Suppressor macrophage treated with lipopolysaccharide for 1 hour (primary cell): ENCODE measurements at regions not wholly inside any gene's neighbourhood (a gene's known extent, or its start where the extent isn't known, plus 50 kb on each side); places are given as distances from the start of the nearest gene placed in this dataset.
"Not testable (repeated sequence)": the region's sequence is repeated elsewhere in the genome, so short reads cannot be mapped to it uniquely, and the experiment has no call there.

Experiments
- DNase-seq, 3 donors: peaks; one replicate each; pipeline ENCODE4 v3.0.0-alpha.2; 2020 to 2022

DNA sequence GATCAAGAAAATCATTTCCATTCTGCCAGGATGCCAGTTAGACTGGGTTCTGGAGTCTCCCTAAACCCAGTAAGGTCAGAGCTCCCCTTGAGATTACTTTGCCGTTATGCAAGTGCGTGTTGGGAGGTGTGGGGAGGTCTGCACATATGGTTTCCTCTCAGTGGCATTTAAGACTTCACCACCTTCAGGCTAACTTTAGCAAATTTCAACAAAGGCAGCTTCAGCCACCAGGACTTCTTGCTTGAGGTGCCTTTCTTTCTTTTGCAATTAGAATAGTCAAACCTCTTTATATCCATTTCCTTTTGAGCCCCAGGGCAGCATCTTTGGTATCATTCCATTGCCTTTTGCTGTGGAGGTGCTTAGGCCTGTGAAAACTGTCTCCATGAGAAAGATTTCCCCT, 117.2 kb upstream of the CCND2 start:
- DNase-seq: no peak

DNA sequence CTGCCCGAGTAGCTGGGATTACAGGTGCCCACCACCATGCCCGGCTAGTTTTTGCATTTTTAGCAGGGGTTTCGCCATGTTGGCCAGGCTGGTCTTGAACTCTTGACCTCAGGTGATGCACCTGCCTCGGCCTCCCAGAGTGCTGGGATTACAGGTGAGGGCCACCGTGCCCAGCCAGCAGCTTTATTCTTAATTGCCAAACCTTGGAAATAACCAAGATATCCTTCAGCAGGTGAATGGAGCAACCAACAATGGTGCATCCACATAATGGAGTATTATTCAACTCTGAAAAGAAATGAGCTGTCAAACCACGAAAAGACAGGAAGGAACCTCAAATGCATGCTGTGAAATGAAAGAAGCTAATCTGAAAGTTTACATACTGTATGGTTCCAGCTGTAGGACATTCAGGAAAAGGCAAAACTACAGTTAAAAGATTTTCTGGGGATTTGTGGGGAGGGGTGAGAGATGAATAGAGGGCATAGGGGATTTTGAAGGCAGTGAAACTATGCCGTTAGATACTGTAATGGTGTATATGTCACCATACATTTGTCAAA, 118.8 kb upstream of the CCND2 start:
- DNase-seq: no peak

DNA sequence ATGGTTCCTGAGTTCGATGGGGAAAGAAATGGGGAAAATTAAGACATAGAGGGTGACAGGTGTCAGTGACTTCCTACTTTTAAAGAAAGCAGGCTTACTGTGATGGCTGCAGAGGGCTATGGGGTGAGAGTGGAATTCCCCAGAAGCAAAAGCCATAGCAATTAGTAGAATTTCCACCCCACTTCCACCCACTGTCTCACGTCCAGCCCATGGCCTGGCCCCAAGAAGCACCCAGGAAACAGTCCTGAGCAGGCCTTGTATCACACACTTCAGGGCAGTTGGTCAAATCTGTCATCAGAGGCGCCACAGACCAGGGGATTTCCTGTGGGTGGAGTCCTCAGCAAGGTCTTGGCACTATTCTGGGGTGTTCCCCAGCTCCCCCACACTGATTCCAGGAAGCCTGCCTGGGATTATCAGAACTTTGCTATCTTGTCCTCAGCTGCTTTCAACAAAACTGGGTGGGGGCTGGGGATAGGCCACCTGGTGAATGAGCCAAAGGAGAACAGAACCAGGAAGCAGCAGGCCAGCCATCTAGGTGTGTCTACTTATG, 120.1 kb upstream of the CCND2 start:
- peak; percentile 93 to 96 (median 94) for DNase-seq

DNA sequence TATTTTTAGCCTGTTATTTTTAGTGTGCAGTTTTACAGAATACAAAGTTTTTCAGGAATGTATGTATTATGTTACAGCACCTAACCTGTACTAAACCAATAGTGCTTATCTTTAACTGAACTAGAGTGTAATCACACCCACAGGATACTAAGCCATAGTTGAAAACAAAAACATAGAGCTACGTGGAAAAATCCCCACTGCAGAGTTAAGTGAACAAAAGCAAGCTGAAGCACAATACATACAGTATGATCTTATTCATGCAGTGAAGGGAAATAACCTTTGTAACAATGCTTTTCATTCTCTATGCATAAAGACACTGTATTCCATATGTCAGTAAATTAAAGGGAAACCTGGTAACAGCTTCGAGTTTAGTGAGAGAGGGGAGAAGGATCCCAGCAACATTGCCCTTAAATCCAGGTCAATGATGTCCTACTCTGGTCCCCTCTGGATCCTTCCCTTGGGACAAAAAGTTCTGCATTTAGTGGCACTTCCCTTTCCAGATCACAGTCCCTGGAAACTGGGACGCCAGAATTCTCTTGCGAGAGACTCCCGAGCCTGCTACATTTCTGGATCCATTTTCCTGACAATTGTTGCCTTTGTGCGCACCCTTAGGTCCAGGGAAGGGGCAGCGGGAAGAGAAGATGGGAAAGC, 121.3 kb upstream of the CCND2 start:
- no peak for DNase-seq

DNA sequence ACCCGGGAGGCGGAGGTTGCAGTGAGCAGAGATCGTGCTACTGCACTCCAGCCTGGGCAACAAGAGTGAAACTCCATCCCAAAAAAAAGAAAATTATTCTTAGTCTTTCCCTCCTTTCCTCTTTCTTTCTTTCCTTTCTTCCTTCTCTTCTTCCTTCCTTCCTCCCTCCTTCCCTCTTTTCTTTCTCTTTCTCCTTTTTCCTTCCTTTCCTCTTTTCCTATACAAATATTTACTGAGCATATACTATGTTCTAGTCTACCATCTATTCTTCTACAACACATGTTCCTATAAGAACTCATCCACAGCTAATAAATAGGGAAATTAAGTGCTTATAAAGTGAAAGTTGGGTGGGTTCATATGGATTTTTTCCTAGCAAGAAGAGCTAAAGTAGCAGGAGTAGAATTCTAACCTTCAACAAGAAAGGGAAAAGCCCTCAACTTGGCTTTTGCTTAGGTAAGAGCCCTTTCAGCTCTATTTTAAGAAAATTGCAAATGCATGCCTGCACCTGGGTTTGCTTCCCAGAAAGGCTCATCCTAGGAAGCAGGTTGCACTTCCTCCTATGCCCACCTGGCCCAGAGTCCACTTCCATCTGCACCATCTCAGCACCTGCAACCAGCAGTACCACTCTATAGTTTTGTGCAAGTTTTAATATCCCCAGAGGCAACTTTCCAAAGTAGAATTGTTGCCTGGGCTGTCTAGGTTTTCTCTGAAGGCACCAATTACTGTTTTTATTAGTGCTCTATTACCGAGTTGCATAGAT, 122.0 kb upstream of the CCND2 start:
- no peak for DNase-seq

DNA sequence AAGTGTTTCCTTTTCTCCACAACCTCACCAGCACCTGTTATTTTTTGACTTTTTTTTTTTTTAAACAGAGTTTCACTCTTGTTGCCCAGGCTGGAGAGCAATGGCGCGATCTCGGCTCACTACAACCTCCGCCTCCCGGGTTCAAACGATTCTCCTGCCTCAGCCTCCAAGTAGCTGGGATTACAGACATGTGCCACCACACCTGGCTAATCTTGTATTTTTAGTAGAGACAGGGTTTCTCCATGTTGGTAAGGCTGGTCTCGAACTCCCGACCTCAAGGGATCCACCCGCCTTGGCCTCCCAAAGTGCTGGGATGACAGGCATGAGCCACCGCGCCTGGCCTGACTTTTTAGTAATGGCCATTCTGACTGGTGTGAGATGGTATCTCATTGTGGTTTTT, 123.2 kb upstream of the CCND2 start:
- DNase-seq: not testable (repeated sequence)

DNA sequence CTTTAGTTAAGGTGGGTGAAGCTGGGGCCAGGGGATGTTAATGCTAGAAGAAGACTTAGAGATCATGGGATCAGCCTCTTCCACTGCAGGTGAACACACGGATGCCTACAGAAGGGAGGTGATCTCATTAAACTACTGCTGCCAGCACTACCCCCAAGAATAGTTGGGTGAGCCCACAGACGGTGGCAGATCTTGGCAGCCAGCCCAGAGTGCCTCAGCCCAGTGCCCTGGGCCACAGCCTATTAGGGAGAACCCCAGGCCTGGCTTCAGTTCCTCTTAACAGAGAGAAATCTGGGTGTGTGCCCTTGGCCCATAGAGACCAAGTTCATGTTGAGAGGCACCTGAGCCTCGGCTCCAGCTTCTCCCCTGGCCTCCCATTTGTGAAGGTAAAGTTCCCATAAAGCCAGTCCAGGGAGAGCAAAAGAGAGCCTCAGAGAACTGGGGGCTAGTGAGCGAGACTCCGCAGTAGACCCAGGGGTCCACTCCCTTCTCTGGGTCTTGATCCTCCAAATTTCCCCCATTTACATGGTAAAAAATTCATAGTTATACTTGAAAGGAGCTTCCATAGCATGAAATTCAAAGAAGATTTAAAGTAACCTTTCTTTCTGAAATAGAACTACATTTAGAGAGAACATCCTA, 125.0 kb upstream of the CCND2 start:
- DNase-seq: peak; percentile 92 to 94 (median 94)

DNA sequence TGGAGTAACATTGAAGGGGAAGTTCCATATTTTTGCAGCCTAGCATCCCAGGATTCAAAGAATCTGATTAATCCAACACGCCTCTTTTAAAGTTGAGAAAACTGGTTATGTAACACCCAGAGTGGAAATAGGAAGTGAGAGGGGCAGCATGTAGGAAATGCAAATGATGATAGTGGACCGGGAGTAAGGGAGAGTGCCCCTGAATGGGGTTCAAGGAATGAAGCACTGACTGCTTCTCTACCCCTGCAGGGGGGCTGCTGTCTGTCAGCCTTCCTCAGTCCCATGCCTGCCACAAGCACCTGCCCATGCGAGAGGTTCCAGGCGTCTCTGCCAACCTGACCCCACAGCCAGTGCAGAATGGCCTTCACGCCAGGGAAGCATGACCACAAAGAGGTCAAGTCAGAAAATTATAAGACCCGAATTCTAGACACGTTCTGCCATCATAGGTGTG, 126.5 kb upstream of the CCND2 start:
- DNase-seq: peak; percentile 67 to 89 (median 88)

DNA sequence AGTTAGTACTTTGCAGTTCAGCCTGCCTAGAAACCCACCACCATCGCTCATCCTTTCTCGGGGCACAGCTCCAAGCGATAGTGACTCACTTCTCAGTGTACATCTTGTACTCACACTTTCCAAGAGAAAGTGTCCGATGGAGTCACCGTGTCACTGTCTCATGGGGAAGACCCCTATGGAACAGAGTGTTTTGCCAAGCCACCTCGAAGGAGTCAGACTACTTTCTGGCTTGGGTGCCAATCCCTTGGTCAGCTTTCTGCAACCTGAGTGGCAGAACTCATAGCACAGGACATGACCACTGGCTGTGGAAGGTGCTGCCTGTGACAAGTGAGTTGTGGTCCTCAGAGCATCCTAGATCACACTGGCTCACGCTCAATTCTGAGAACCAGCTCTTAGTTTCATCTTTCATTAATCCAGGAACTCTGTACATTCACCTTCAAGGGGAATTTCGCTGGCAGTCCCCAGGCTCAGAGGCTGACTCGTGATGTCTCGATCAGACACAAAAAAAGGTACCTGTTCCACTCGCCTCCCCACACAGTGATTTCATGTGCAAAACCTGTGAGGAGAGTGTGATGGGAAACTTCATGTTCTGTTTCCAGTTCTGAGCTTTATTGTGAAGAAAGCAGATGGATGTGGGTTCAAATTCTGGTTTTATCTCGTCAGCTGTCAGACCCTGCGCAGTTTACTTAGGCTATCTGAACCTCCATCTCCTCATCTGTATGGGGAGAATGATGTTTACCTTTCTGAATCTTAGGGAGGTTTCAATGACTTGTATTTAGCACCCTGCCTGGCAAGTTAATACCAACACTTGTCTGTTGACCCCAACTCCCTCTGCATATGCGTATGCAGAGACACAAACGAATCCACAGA, 127.3 kb upstream of the CCND2 start:
- DNase-seq: peak; percentile 43 to 70 (median 54)

DNA sequence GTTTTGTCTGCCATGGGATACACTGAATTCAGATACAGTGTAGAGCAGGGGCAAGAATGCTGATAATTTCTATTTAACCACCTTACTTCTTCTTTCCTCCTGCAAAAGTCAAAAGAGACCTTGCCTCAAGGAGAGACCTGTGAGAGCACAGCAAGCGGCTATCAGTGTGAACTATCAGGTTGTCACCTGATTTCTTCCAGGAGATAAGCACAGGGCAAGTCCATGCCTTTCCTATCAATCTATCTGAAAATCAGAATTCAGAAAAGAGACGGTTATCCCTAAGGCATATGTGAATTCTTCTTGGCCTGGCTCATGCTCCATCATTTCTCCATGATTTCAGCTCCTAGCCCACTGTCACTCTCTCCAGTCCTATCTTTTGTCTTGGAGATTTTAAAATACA, 128.9 kb upstream of the CCND2 start:
- DNase-seq: no peak

DNA sequence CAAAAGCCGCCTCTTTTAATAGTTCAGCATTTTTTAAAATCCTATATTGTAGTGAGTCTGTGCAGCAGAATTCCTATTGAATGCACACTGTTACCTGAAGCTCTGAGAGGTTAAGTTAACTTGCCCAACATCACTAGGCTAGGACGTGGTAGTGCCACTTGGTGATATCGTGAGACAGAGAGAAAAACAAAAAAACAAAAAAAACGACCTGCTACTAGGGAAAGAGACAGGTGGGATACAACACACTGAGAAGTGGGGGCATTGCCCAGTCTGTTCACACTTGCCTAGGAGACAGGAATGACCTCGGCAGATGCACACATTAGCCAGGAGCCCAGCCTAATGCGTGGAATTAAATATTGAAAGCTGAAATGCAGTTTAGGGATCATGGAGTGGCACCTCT, 129.7 kb upstream of the CCND2 start:
- no peak for DNase-seq

DNA sequence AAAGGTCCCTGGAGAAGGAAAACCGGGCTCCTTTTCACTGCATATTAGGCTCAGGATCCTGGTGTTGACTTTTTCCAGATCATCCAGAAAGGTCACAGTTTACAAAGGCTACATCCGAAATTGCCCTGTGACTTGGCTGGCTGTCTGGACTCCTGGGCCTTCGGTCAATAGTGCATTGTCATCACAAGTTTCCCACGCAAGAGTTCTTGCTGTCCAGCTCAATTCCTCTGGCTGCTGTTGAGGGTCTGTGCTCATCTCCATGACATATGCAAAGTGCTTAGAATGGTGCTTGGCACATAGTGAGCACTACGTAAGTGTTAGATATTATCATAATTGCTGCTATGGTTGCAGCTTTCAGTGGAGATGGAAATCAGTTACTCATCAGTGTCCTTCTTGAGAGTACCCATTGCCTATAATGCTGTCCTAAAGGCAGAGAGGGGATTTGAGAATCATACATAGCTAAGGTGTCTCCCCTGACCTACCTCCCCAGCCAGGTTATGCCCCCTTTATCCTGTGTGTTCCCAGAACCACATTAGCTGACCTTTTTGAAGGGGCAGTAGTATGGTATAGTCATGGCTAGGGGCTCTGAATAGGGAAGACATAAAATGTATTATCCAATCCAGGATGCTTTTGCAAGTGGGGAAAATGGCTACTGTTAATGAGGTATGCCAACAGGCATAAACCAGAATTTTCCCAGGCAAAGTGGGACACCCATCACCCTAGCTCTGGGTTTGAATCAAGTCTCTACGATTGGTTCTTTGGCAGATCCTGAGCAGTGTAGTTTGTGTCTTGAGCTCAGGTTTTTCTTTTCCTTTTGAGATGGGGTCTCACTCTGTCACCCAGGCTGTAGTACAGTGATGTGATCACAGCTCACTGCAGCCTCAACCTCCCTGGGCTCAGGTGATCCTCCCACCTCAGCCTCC, 132.0 kb upstream of the CCND2 start:
- no peak for DNase-seq

DNA sequence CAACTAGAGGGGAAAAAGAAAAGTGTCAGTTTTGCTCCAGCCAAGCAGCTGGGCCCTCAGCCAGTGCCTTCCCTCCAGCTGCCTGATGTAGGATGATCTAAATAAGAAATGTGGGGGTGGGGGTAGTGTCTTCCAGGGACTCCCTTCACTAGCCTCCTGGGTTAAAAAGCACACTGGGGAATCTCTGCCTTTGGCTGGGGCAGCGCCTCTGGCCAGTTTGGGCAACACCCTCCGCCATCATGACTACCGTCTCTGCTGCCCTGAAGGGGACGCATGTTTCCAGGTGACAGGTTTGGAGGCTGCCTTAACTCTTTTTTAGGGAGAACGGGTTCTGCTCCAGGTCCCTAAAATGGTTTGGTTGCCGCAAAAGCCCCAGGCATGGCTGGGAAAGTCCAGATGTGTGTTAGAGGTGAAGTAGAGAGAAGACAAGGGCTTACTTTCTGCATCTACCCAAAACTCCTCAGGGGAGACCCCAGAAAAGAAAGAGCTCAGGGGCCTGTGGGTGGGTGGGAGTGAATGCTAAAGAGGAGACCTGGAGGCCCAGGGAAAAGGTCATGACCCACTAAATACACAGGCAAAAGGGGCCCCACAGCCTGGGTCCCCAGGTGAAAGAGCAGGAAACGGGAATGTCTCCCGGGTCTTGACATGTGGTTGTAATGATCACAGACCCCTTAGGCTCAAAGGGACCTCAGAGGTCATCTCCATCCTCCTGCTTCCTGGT, 132.8 kb upstream of the CCND2 start:
- no peak for DNase-seq

DNA sequence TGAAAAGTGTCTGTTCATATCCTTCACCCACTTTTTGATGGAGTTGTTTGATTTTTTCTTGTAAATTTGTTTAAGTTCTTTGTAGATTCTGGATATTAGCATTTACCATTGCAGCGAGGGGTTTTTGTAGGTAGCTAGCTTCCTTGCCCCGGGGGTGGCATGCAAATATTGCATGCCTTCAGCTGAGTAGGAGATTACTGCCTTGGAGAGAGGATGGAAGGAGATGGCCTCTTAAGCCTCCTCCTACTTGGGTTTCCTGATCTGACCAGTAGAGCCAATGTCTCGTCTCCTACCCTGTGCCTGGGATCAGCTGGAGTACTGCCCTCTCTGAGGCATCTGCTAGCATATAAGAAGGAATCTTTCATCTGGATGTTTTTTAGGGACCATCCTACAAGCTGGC, 134.4 kb upstream of the CCND2 start:
- no peak for DNase-seq

DNA sequence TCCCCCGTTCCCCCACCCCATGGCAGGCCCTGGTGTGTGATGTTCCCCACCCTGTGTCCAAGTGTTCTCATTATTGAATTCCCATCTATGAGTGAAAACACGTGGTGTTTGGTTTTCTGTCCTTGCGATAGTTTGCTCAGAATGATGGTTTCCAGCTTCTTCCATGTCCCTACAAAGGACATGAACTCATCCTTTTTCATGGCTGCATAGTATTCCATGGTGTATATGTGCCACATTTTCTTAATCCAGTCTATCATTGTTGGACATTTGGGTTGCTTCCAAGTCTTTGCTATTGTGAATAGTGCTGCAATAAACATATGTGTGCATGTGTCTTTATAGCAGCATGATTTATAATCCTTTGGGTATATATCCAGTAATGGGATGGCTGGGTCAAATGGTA, 135.0 kb upstream of the CCND2 start:
- not testable (repeated sequence) for DNase-seq

DNA sequence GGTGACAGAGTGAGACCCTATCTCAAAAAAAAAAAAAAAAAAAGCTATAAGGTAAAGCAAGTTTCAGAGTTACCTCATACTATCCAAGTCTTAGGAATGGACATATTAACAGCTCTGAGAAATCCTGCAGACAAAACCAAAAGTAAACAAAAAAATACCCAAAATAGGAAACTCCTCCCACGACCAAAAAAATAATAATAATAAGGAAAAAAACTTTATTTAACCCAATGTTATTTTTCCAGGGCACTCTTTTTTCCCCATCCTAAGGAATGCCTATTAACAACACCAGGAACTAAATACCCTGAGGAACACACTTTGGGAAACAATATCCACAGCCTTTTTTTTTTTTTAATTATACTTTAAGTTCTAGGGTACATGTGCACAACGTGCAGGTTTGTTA, 135.5 kb upstream of the CCND2 start:
- DNase-seq: no peak

DNA sequence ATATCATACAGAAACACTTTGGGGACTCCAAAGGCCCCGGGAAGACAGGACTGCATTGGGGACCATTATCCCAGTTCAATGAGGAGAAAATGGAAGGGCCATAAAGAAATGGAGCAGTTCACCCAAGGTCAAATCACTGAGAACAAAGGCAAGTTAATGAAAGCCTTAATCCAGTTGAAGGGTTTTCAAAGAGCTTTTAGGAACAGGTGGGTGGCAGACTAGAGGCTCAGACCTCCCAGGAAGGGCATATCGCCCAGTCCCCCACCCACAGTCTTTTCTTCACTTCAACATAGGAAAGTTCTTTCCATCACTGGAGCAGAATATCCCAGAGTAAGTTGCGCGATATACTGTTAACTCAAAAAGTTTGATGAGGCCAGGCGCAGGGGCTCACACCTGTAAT, 136.1 kb upstream of the CCND2 start:
- DNase-seq: no peak

DNA sequence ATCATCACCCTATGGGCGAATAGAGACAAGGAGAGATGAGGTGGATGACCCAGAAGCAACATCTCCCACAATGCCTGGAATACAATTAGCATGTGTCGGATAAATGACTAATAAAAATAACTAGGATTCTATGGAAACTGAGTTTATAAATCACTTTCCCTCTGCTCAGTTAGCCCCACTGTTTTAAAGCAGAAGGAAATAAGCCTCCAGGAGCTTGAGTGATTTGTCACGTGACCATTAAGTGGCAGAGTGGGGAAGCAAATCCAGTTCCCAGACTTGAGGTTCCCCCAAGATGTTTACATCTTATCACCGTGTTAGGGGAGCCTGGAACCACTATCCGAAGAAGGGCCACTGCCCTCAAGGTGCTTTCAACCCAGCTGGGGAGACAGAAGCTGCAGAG, 136.5 kb upstream of the CCND2 start:
- DNase-seq: peak; percentile 53 to 63 (median 61)

DNA sequence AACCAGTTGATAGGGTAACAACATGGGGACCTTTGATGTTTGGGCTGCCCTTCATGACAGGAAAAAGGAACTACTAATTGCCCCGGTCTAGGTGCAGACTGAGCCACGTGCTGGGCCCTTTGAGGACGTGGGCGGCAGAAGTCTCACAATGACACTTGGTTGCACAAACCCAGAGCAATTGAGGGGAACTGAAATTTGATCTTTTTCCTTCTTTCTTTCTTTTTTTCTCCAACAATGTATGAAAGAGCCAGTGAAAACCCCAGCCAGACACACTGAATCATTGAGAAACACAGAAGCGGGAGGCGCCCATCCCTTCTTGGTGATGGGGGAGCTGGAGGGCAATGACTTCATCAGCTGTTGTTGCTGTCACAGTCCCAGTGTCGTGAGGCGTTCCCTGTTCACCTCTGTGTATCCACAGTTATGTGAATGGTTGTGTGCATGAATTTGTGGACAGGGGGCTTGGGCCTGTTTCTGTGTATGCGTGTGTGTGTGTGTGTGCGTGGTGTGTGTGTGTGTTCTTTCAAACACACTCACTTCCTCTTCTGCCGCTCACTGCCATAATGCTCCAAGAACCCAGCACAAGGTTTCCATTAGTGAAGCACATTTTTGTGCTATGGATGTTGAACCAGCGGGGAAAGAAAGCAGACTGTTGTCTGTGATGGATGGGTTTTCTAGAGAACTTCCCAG, 137.5 kb upstream of the CCND2 start:
- DNase-seq: peak; percentile 85 to 95 (median 89)
